IMR-90 (cell line): ENCODE measurements at regions not wholly inside any gene's neighbourhood (a gene's known extent, or its start where the extent isn't known, plus 50 kb on each side); places are given as distances from the start of the nearest gene placed in this dataset.

Experiments
- ATAC-seq: fragments of 200-7000 bp; cut with Tn5 transposase; 2 replicates; pipeline ENCODE4 v1.9.1; 2020; ENCODE audit warnings: low read depth, mild to moderate bottlenecking, moderate library complexity
- BruUV-seq: library from RNA; stranded (reverse); fragments of 400-500 nt; replicated peaks from 2 replicates; lab custom pipeline; 2021; lab: Mats Ljungman, UMichigan
- CTCF ChIA-PET: fragments of 300-600 bp; formaldehyde crosslinking; extraction: SDS; loops from one replicate; lab custom pipeline; 2021; ENCODE audit warnings: antibody characterized with exemption; lab: Yijun Ruan, JAX
- POLR2A ChIA-PET: fragments of 300-600 bp; sonication (Branson Sonifier 250); formaldehyde crosslinking; loops from one replicate; lab custom pipeline; 2022; ENCODE audit warnings: antibody characterized with exemption; ENCODE audit not compliant: unreplicated experiment; lab: Charles Lee
- DNase-seq: peaks from one replicate; pipeline ENCODE4 v3.0.0; 2013
- H2AFZ ChIP-seq: replicated peaks from 2 replicates; pipeline ENCODE3; 2013; ENCODE audit warnings: low read length, mild to moderate bottlenecking; ENCODE audit not compliant: poor library complexity
- H2AK5ac ChIP-seq: 2 replicates; pipeline ENCODE4 v1.6.1; 2013; ENCODE audit warnings: low read depth, low read length, inconsistent platforms
- H2AK9ac ChIP-seq: replicated peaks from 2 replicates; pipeline ENCODE3; 2013; ENCODE audit warnings: mild to moderate bottlenecking, low read depth, low read length, moderate library complexity; ENCODE audit not compliant: poor library complexity
- H2BK120ac ChIP-seq: 2 replicates; pipeline ENCODE4 v1.6.1; 2013; ENCODE audit warnings: low read depth, low read length, inconsistent platforms
- H2BK15ac ChIP-seq: 3 replicates; pipeline ENCODE4 v1.6.1; 2013; ENCODE audit warnings: low read depth, low read length, inconsistent platforms
- H2BK20ac ChIP-seq: 2 replicates; pipeline ENCODE4 v1.6.1; 2013; ENCODE audit warnings: low read depth, mild to moderate bottlenecking, inconsistent platforms, low read length, moderate library complexity
- H2BK5ac ChIP-seq: 2 replicates; pipeline ENCODE4 v1.6.1; 2013; ENCODE audit warnings: mild to moderate bottlenecking, low read depth, low read length, inconsistent platforms; ENCODE audit not compliant: poor library complexity, severe bottlenecking
- H3K14ac ChIP-seq: replicated peaks from 2 replicates; pipeline ENCODE4 v1.6.1; 2013; ENCODE audit warnings: low read depth, low read length, inconsistent platforms
- H3K18ac ChIP-seq: 2 replicates; pipeline ENCODE4 v1.6.1; 2013; ENCODE audit warnings: low read depth, low read length, control low read depth
- H3K23ac ChIP-seq: 2 replicates; pipeline ENCODE4 v1.6.1; 2013; ENCODE audit warnings: low read depth, low read length, inconsistent platforms
- H3K27ac ChIP-seq: 2 replicates; pipeline ENCODE4 v1.5.1; 2013; ENCODE audit warnings: mild to moderate bottlenecking, control low read depth, low read length; ENCODE audit not compliant: insufficient read depth
- H3K27me3 ChIP-seq: 2 replicates; pipeline ENCODE4 v1.6.1; 2013; ENCODE audit warnings: low read length; ENCODE audit not compliant: control insufficient read depth, insufficient read depth
- H3K36me3 ChIP-seq: 2 replicates; pipeline ENCODE4 v1.6.1; 2013; ENCODE audit warnings: low read length, mixed read lengths; ENCODE audit not compliant: control insufficient read depth, insufficient read depth
- H3K4ac ChIP-seq: 2 replicates; pipeline ENCODE4 v1.6.1; 2013; ENCODE audit warnings: low read depth, low read length, inconsistent platforms
- H3K4me1 ChIP-seq: 2 replicates; pipeline ENCODE4 v1.6.1; 2013; ENCODE audit warnings: low read length, mixed read lengths; ENCODE audit not compliant: control insufficient read depth, insufficient read depth
- H3K4me2 ChIP-seq: 2 replicates; pipeline ENCODE4 v1.6.1; 2013; ENCODE audit warnings: low read depth, mild to moderate bottlenecking, control low read depth, low read length, moderate library complexity
- H3K4me3 ChIP-seq: 2 replicates; pipeline ENCODE4 v1.5.1; 2013; ENCODE audit warnings: low read depth, mild to moderate bottlenecking, control low read depth, low read length, moderate library complexity; ENCODE audit not compliant: insufficient read depth
- H3K56ac ChIP-seq: 2 replicates; pipeline ENCODE4 v1.6.1; 2013; ENCODE audit warnings: low read length, inconsistent platforms; ENCODE audit not compliant: insufficient read depth; ENCODE audit errors: extremely low read depth
- H3K79me1 ChIP-seq, 2 experiments: 2 replicates each; pipeline ENCODE4 v1.6.1; 2013; ENCODE audit warnings: low read length in 2 of 2, inconsistent platforms in 1 of 2, low read depth in 1 of 2
- H3K9ac ChIP-seq: 2 replicates; pipeline ENCODE4 v1.6.1; 2013; ENCODE audit warnings: low read depth, low read length, control low read depth
- H3K9me1 ChIP-seq: 2 replicates; pipeline ENCODE4 v1.6.1; 2013; ENCODE audit warnings: low read length, inconsistent platforms; ENCODE audit not compliant: insufficient read depth
- H3K9me3 ChIP-seq: 2 replicates; pipeline ENCODE4 v1.6.1; 2013; ENCODE audit warnings: low read length; ENCODE audit not compliant: control insufficient read depth, insufficient read depth
- H4K20me1 ChIP-seq: 2 replicates; pipeline ENCODE4 v1.6.1; 2013; ENCODE audit warnings: low read length, inconsistent platforms; ENCODE audit not compliant: insufficient read depth
- H4K5ac ChIP-seq: 2 replicates; pipeline ENCODE4 v1.6.1; 2013; ENCODE audit warnings: mild to moderate bottlenecking, low read depth, low read length, control low read depth
- H4K8ac ChIP-seq, 2 experiments: 2 replicates each; pipeline ENCODE4 v1.6.1; 2013; ENCODE audit warnings: low read depth in 2 of 2, low read length in 2 of 2, control low read depth in 1 of 2, inconsistent platforms in 1 of 2
- H4K91ac ChIP-seq: 2 replicates; pipeline ENCODE4 v1.6.1; 2013; ENCODE audit warnings: low read depth, low read length, inconsistent platforms; ENCODE audit not compliant: insufficient read depth
- BHLHE40 ChIP-seq: fragments of 150-350 bp; IDR thresholded peaks from 2 replicates; pipeline ENCODE4 v1.6.1; 2016; ENCODE audit warnings: mild to moderate bottlenecking, low read depth, low read length
- CEBPB ChIP-seq: IDR thresholded peaks from 2 replicates; pipeline ENCODE4 v1.6.1; 2012; ENCODE audit warnings: low read depth, low read length, improper control_type of control experiment
- CHD1 ChIP-seq: IDR thresholded peaks from 2 replicates; pipeline ENCODE4 v1.6.1; 2012; ENCODE audit warnings: low read depth, low read length, improper control_type of control experiment
- FOS ChIP-seq: fragments of 150-350 bp; IDR thresholded peaks from 2 replicates; pipeline ENCODE4 v1.6.1; 2016; ENCODE audit warnings: low read depth, low read length
- MAFK ChIP-seq: IDR thresholded peaks from 2 replicates; pipeline ENCODE4 v1.6.1; 2012; ENCODE audit warnings: low read depth, low read length, improper control_type of control experiment
- MAZ ChIP-seq: IDR thresholded peaks from 2 replicates; pipeline ENCODE4 v1.6.1; 2012; ENCODE audit warnings: low read depth, mild to moderate bottlenecking, low read length, improper control_type of control experiment, moderate library complexity, borderline replicate concordance
- MXI1 ChIP-seq: IDR thresholded peaks from 2 replicates; pipeline ENCODE4 v1.6.1; 2012; ENCODE audit warnings: low read depth, mild to moderate bottlenecking, low read length, moderate library complexity, borderline replicate concordance
- NFE2L2 ChIP-seq: fragments of 150-350 bp; IDR thresholded peaks from 2 replicates; pipeline ENCODE4 v1.6.1; 2016; ENCODE audit warnings: low read depth, mild to moderate bottlenecking, low read length
- POLR2A ChIP-seq: IDR thresholded peaks from 2 replicates; pipeline ENCODE4 v1.6.1; 2012; ENCODE audit warnings: mild to moderate bottlenecking, low read depth, low read length
- RAD21 ChIP-seq: IDR thresholded peaks from 2 replicates; pipeline ENCODE4 v1.6.1; 2012; ENCODE audit warnings: low read length, improper control_type of control experiment
- RCOR1 ChIP-seq: IDR thresholded peaks from 2 replicates; pipeline ENCODE4 v1.6.1; 2012; ENCODE audit warnings: mild to moderate bottlenecking, low read length, improper control_type of control experiment; ENCODE audit not compliant: insufficient replicate concordance
- RFX5 ChIP-seq: IDR thresholded peaks from 2 replicates; pipeline ENCODE4 v1.8.0; 2012; ENCODE audit warnings: low read depth, mild to moderate bottlenecking, low read length, moderate library complexity
- SMC3 ChIP-seq: fragments of 150-350 bp; IDR thresholded peaks from 2 replicates; pipeline ENCODE4 v1.6.1; 2016; ENCODE audit warnings: low read depth, mild to moderate bottlenecking, antibody characterized with exemption, low read length, moderate library complexity
- WGBS, 2 experiments: methylation state at CpG; one replicate each; pipeline versions ENCODE4 v1.1.5 to v1.1.7; 2013; ENCODE audit warnings: missing lambda C conversion rate in 2 of 2; ENCODE audit not compliant: insufficient read length in 1 of 2; ENCODE audit errors: extremely low coverage in 2 of 2; 5-methylcytosine and 5-hydroxymethylcytosine counted together
- dilution Hi-C: fragments of 300-500 bp; cut with HindIII; formaldehyde crosslinking; loops from one replicate; pipeline ENCODE4 v1.14.3; 2018; ENCODE audit warnings: low sequenced_read_pairs; ENCODE audit not compliant: unreplicated experiment
- in situ Hi-C: fragments of 300-500 bp; cut with MboI; formaldehyde crosslinking; loops from 3 replicates; pipeline ENCODE4 v1.14.3; 2019; ENCODE audit warnings: low sequenced_read_pairs, inconsistent platforms, mixed read lengths
- intact Hi-C: fragments of 100-400 bp; cut with micrococcal nuclease; formaldehyde crosslinking; loops from 2 replicates; pipeline ENCODE4 v1.10.0; 2022
- TF ChIP-seq, protein P1 (sequence below): fragments of 150-350 bp; IDR thresholded peaks from 2 replicates; pipeline ENCODE4 v1.6.1; 2016; ENCODE audit warnings: low read depth, mild to moderate bottlenecking, low read length, moderate library complexity, borderline replicate concordance
- TF ChIP-seq, protein P2 (sequence below): conservative IDR thresholded peaks from 2 replicates; pipeline ENCODE4 v1.5.1; 2012; ENCODE audit warnings: mild to moderate bottlenecking, low read depth, low read length, improper control_type of control experiment
- TF ChIP-seq, protein P3 (sequence below): fragments of 150-350 bp; IDR thresholded peaks from 2 replicates; pipeline ENCODE4 v1.6.1; 2017; ENCODE audit warnings: mild to moderate bottlenecking, antibody characterized with exemption, low read length, low read depth

DNA sequence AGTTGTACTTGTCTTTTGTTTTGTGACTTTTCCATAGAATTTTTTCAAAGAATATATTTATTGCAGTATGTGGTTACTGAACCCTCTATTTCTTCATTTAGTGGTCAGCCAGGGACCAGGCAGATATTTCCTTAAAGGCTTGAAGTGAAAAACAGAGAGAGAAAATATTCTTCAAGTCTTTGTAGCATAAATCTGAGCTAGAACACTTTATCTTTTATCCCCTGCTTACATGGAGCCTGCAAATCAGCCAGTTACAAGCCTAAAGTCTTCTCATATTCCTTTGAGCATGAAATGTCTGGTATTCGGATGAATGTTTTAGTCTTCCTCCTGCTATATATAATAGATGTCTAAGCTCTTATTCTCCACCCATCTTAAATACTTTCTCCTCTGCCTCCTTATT, 1557.5 kb upstream of the ACVR2A start:
- no peaks in the 10 kb centered on the region for H3K9me3 ChIP-seq
- no peak overlapping the region for H3K56ac ChIP-seq
- no peak overlapping the region for H2AFZ ChIP-seq
- H3K23ac ChIP-seq = no peak overlapping the region
- H3K27me3 ChIP-seq = no peaks in the 10 kb centered on the region
- no peak overlapping the region for H3K4me2 ChIP-seq
- no peak overlapping the region for H2BK15ac ChIP-seq
- no peak overlapping the region for H2BK120ac ChIP-seq
- no peak overlapping the region for H2AK9ac ChIP-seq
- H3K14ac ChIP-seq = no peak overlapping the region
- H3K4me1 ChIP-seq = no peaks in the 10 kb centered on the region
- no peak for ATAC-seq
- no peak overlapping the region for H3K27ac ChIP-seq
- H4K5ac ChIP-seq = no peak overlapping the region
- no peaks in the 10 kb centered on the region for H3K9me1 ChIP-seq
- no peak overlapping the region for H2BK20ac ChIP-seq
- no peak for DNase-seq
- no peak overlapping the region for H2AK5ac ChIP-seq
- no peak overlapping the region for H3K4me3 ChIP-seq
- H3K36me3 ChIP-seq = no peaks in the 10 kb centered on the region
- intact Hi-C loops = no loop called here
- in situ Hi-C loops = no loop called here
- H3K18ac ChIP-seq = no peak overlapping the region
- POLR2A ChIA-PET = no interaction called here
- no peaks in the 10 kb centered on the region for H3K79me1 ChIP-seq
- no CpG with 5 or more reads among the region's 1 CpG for WGBS, 2 experiments
- H4K8ac ChIP-seq = no peak overlapping the region
- CTCF ChIA-PET = no interaction called here
- no peak overlapping the region for H3K4ac ChIP-seq
- no peak overlapping the region for H2BK5ac ChIP-seq
- no peaks in the 10 kb centered on the region for H4K20me1 ChIP-seq
- no peak overlapping the region for H4K91ac ChIP-seq
- no peak for TF ChIP-seq RAD21
- TF ChIP-seq RFX5 = no peak
- no peak for TF ChIP-seq MAFK
- TF ChIP-seq, protein P1, sequence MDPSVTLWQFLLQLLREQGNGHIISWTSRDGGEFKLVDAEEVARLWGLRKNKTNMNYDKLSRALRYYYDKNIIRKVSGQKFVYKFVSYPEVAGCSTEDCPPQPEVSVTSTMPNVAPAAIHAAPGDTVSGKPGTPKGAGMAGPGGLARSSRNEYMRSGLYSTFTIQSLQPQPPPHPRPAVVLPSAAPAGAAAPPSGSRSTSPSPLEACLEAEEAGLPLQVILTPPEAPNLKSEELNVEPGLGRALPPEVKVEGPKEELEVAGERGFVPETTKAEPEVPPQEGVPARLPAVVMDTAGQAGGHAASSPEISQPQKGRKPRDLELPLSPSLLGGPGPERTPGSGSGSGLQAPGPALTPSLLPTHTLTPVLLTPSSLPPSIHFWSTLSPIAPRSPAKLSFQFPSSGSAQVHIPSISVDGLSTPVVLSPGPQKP = no peak
- TF ChIP-seq POLR2A = no peak
- TF ChIP-seq CEBPB = no peak
- TF ChIP-seq, protein P2, sequence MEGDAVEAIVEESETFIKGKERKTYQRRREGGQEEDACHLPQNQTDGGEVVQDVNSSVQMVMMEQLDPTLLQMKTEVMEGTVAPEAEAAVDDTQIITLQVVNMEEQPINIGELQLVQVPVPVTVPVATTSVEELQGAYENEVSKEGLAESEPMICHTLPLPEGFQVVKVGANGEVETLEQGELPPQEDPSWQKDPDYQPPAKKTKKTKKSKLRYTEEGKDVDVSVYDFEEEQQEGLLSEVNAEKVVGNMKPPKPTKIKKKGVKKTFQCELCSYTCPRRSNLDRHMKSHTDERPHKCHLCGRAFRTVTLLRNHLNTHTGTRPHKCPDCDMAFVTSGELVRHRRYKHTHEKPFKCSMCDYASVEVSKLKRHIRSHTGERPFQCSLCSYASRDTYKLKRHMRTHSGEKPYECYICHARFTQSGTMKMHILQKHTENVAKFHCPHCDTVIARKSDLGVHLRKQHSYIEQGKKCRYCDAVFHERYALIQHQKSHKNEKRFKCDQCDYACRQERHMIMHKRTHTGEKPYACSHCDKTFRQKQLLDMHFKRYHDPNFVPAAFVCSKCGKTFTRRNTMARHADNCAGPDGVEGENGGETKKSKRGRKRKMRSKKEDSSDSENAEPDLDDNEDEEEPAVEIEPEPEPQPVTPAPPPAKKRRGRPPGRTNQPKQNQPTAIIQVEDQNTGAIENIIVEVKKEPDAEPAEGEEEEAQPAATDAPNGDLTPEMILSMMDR = no peak
- TF ChIP-seq, protein P3, sequence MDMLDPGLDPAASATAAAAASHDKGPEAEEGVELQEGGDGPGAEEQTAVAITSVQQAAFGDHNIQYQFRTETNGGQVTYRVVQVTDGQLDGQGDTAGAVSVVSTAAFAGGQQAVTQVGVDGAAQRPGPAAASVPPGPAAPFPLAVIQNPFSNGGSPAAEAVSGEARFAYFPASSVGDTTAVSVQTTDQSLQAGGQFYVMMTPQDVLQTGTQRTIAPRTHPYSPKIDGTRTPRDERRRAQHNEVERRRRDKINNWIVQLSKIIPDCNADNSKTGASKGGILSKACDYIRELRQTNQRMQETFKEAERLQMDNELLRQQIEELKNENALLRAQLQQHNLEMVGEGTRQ = no peak
- TF ChIP-seq MAZ = no peak
- TF ChIP-seq MXI1 = no peak
- no peak for TF ChIP-seq CHD1
- no peak for TF ChIP-seq BHLHE40
- no peak for TF ChIP-seq RCOR1
- TF ChIP-seq SMC3 = no peak
- TF ChIP-seq FOS = no peak
- TF ChIP-seq NFE2L2 = no peak
- no TSS peak for BruUV-seq
- dilution Hi-C loops = no loop called here
- H3K9ac ChIP-seq = no peak overlapping the region
